ENCODE measurements at regions not wholly inside any gene's neighbourhood (a gene's known extent, or its start where the extent isn't known, plus 50 kb on each side); places are given as distances from the start of the nearest gene placed in this dataset.
"Not testable (repeated sequence)": the region's sequence is repeated elsewhere in the genome, so short reads cannot be mapped to it uniquely, and the experiment has no call there.

DNA sequence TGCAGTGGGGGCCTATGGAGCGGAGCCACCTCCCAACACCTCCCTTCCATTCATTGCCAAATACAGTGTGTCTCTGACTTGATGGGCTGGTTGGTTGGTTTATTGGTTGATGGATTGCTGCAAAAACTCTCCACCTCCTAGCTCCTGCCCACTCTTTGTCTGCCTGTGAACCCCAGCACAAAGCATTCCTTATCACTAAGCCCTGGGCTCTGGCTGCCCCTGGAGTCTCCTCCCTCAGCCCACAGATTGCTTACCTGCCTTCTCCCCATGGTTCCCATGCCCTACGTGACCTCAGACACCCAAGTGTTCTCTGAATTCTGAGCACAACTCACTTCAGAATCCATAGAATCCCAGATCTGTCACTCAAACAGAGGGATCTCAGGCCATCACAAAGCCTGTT, 139.1 kb upstream of the TPM1 start:
- no peak for DNase-seq

DNA sequence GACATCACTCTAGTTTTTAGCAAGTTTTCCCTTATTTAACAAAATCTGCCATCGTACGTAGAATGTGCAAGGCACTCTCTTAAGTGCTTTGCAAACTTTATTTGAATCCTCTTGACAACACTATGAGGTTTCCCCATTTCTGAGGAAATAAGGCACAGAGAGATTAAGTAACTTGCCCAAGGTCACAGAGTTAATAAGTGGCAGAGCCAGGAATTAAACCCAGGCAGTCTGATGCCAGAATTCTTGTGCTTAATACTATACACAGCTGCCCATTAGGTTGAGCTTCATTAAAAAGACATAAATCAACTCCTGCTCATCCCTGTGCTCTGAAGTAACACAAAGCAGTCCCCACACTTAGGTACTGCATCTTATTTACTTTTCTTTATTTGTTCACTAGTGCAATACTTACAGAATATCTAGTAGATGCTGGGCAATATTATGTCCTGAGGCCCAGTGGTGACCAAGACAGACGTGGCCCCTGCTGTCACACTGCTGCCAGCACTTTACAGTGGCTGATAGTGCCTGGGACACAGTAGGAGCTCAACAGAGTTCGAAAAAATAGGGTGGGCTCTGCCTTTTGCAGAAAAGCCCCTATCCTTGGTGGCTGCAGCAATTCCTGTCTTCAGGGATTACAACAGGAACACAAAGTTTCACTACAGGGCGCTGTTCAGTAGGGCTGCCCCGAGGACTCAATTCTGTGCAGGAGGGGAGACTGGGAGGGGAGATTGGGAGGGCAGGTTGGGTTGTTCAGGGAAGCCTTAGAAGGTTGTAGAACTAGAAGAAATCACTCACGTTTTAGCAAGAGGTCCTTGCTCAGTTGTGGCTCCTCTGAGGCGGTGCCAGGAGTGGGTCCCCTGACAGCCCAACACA, 138.3 kb upstream of the TPM1 start:
- DNase-seq: no peak

DNA sequence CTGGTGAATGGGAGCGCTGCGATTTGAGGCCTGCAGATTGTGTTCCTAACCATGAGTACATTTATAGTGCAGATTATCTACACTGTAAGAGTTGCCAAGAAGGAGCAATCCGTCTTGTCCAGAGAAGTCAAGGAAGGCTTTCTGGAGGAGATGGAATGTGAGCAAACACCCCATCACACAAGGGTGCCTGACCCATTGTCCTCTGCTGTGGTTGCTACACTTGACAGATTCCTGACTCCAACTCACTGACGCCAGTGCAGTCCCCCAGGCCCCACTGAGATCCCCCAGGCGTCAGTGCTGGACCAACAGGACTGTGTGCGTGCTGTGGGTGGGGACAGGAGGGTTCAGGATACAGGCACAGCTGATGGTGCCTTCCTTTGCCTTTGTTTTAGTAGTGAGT, 135.9 kb upstream of the TPM1 start:
- no peak for DNase-seq

DNA sequence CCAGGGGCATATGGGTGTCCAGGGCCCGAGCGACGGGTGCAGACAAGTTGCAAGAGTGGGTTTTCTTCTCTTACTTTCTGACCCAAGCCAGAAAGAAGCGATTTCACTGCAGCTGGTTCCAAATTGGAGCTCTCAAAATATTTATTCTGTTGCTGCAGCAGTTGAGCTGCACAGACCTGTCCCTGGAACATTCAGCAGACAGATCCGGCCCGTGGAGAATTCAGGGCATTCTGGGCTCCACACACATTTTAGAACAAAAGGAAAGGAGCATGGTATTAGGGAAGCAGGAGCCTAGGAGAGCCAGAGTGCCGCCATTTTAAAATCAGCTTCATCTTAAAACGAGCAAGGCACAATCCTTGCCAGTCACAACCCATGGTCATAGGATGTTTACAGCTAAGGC, 135.3 kb upstream of the TPM1 start:
- DNase-seq: no peak

DNA sequence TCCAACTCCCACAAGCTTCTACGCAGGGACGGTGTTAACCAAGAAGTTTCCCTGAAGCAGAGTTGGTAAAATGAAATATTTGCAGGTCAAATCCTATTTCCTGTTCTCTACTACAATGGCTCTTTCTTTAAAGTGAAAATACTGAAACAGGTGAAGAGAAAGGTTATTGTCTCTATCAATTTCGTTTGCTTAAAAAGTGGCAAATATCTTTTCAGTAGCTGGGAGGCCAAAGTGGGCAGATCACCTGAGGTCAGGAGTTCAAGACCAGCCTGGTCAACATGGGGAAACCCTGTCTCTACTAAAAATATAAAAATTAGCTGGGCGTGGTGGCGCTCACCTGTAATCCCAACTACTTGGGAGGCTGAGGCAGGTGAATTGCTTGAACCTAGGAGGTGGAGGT, 134.2 kb upstream of the TPM1 start:
- DNase-seq: not testable (repeated sequence)

DNA sequence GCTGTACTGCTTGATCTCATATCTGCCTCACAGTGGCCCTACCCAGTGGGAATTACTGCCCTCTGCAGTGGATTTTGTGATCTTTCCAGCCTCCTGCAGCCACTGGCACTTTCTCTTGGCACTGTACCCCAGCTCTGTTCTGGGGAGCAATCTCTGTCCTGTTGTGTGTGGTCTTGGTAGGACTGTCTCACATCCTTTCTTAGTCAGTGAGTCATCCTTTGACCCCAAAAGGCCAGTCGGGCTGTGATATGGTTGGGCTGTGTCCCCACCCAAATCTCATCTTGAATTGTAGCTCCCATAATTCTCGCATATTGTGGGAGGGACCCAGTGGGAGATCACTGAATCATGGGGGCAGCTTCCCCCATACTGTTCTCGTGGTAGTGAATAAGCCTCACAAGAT, 133.3 kb upstream of the TPM1 start:
- no peak for DNase-seq

DNA sequence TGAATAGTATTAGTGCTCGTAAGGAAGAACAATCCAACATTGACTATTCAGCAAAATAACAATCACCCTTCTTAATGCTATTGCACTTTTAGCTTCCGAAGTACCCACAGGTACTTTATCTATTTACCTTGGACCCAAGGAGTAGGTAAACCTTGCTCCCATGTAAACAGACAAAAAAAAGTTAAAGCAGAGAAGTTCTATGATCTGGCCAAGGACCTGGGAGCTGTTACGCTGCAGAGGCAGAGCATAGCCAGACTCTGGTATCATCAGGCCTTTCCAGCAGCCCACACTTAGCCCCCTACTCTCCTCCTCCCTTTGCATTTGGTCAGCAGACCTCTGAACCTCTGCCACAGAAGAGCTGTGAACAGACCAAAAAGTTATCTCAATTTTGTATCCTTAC, 130.3 kb upstream of the TPM1 start:
- no peak for DNase-seq

DNA sequence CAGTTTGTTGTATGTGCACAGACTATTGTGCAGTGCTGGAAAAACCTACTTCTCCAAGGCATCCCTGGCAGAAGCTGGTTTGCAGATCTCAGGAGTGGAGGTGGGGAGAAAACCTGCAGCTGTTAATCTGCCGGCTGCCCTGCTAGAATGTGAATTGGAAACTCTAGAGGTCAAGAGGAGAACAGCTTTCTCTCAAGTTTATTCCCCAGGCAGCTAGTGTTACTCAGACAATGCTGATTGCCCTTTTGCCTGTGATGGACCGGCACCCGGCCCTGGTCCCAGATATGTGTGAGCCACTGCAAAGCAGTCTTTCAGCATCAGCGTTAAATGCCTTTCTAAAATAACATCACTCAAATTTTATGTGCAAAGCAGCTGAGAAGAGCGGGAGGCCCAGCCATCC, 129.7 kb upstream of the TPM1 start:
- no peak for DNase-seq

DNA sequence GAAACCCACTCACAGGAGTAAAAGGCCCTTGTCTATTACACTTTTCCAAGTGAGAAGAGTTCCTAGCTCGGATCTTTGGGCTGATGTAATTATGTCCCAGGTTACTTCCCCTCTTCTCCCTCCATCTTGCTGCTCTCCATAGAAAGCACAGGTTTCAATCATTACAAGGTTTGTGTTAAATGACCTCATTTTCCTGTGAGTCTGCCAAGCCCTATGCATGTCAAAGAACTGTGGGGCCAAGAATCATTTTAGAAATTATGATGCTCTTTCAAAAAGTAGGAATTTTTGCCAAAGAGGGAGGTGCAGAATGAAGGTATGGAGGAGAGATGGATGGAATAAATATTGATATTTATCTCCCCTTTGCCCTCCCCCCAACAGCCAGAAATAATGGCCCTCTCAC, 129.3 kb upstream of the TPM1 start:
- no peak for DNase-seq

DNA sequence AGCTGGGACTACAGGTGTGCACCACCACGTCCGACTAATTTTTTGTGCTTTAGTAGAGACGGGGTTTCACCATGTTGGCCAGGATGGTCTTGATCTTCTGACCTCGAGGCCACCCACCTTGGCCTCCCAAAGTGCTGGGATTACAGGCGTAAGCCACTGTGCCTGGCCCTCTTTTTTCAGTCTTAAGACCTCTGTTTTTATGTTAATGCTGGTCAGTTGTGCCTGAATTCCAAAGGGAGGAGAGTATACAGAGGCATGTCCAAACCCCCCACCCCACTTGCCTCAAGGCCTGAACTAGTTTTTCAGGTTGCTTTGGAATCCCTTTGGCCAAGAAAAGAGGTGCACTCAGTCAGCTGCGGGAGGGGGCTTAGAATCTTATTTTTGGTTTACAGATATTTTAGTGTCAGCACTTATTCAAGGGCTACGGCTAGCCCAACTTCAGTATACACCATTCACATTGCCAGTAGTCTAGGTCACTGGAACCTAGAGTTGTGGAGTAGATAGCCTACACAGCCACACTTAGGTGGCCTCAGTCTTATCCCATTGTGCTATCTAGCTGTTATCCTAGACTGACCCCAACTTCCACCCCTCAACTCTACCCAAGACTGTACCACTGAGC, 128.0 kb upstream of the TPM1 start:
- DNase-seq: no peak

DNA sequence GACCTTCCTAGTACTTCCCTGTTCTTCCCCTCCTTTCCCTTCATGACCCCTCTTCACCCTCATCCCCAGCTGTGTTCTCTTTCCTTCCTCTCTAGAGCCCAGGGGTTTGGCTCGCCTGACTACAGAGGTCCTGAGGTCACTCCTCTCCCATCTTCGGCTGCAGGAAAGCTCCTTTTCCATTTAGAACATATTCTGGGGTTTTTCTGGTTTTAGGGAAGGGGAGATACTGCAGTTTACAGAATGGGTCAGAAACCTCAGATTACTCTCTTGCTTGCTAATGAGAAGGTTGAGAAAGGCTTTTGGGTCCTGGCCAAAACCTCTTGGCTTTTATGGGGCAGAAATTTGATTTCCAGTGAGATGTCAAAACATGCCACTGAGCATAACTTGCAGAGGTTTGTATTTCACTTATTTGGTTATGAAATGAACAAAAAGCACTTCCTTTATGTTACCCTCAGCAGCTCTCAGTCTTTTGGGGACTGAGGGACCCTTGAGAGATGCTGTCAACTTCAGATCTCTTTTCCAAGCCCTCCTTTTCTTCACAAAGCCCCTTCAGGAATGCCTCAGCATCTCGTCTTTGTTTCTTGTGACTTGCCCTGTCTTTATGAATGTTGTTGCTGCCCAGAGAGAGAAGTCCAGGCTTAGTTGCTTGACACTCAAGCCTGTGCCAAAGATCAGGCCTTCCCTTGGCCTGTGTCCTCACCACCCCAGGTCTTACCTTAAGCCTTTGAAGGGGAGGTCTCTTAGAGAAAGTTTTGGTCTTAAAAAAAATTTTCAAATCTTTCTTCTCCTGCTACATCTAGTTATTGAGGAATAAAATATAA, 121.7 kb upstream of the TPM1 start:
- DNase-seq: no peak

DNA sequence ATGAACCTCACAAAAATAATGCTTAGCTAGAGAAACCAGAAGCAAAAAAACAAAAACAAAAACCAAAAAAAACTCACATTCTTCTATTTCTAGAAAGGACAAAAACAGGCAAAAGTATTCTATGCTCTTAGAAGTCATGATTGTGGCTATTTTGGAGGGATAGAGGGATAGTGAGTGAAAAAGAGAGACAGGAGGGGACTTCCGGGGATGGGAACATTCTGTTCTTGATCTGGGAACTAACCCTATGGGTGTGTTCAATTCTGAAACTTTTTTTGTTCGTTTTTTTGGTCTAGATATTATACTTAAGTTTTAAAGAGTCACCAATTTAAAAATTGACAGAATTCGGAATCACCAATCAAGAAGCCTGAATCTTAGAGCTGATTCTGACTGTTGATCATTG, 120.0 kb upstream of the TPM1 start:
- no peak for DNase-seq

DNA sequence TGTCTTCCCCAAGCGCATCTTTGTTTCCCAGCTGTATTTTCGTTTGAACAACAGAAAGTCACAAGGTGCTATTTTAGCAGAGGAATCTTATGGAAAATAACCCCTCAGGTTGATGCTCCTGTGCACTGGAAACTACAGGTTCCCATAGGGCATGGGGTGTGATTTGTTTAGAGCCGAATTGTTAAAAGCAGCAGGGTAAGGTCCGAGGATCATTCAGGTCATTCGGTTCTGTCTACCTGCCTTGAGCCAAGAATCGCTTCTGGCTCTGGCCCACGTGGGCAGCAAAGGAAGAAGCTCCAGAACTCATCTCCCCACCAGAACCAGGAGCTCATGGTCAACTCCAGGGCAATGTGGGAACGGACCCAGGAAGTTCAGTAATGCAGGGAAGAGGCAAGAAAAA, 116.7 kb upstream of the TPM1 start:
- no peak for DNase-seq

DNA sequence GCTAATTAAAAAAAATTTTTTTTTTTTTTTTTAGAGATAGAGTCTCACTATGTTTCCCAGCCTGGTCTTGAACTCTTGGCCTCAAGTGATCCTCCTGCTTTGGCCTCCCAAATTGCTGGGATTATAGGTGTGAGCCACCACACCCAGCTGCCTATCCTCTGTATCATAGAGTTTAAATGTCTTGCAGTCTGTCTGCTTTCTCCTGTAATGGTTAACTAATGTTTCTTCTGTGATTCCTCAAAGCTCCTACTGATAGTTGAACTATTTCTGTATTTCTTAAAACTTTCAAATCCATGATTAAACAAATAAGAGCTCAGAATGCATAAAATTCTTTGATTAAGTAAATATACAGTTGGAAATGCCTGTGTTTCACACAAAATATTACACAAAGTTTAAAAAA, 115.4 kb upstream of the TPM1 start:
- no peak for DNase-seq

DNA sequence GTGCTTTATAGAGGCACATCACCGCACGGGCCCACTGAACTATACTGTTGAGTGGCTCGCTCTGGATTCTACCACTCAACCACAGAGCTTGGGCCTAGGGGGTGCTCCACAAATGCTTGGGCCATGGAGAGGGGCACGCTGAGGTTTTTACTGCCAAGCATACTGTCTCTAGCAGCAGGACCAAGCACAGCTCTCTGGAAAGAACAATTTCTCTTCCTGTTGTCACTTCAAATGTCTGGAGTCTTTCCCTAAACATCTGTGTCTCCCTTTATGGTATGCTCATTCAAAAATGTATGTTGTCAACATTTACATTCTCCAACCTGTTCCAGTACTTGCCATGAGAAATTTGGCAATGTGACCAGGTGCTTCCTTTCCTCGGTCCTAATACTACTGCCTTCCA, 114.7 kb upstream of the TPM1 start:
- DNase-seq: no peak

DNA sequence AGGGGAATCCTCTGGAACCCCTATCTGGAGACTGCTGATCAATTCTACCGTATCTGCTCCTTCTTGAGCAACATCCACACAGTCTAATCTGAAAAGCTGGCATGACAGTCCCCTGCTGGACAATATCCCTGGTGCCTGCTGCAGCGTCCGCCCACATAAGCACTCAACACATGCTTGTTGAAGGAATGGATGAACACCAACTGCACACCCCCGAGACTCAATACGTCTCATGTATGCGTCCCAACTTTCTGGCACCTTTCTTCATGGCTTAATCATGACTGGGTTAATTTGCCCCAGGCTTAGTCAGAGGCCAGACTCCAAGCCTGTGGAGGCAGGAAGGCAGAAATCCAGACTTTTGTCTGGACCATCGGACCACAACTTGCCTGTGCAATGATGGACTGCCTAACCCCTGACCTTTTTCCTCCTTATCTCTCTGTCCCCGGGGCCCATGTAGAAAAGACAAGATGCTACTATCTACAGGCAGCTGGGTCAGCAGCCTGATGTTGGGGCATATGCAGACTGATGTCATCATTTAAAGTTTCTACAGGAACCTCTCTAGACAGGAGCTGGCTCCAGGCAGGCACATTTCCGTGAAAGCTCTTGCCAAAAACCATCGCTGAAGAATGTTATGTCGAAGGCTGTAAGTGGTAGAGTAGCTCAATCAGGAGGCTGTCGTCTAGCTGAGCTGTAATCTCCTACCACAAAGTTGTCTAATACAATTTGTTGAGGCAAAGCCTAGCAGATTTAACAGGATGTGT, 114.1 kb upstream of the TPM1 start:
- DNase-seq: no peak

DNA sequence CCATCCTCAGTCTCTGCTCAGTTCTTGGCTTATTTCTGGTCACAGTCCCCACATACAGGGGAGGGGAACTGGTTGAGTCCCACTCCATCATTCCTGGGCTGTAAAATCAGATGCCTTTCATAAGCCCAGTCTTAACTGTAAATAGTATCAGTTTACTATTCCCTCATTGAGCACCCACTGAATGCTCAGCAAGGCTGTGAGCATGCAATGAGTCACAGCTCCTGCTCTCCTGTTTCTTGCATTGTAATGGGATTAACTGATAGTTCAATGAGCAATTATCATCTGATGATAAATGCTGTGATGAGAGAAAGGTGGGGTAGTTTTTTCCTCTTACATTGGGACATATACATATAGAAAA, 113.6 kb upstream of the TPM1 start:
- no peak for DNase-seq

DNA sequence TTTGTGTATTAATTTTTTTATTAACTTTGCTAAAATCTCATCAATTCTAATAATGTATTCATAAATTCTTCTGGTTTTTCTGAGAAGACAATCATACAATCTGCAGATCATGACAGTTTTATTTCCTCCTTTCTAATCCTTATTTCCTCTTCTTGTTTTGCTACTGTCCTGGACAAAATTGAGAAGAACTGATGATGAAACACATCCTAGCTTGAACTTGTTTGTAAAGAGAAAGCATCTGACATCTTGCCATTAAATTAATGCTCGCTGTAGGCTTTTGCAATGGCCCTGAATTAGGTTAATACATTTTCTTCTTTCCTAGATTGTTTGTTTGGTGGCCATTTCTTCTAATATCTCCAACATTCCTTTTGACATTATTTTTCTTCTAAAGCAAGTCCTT, 110.9 kb upstream of the TPM1 start:
- DNase-seq: no peak

DNA sequence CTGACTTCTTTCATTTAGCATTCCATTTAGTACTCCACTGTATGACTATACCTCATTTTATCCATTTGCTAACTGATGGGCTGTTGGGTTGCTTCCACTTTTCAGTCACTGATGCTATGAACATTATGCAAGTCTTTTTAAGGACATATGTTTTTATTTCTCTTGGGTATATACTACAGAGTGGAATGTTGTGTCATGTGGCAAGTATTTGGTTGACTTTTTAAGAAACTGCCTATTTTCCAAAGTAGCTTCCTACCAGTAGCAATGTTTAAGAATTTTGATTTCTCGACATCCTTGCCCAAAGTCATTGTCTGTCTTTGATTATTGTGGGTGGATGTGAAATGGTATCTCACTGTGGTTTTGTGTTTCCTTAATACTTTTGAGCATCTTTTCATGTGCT, 110.1 kb upstream of the TPM1 start:
- DNase-seq: no peak

DNA sequence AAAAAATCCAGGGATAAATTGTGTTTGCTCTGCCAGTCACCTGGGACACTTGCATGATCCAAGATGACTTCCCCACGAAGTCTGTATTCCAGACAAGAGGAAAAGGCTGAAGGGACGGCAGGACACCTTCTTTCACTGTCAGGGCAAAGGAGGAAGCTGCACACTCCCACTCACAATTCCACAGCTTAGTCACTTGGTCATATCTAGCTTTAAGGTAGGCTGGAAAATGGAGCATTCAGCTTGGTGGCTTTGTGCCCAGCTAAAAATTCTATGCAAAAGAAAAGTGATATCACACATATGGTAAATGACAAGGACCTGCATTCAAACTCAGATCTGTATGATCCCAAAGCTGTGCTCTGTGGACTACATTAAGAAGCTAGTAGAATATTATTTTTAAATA, 109.2 kb upstream of the TPM1 start:
- DNase-seq: no peak

DNA sequence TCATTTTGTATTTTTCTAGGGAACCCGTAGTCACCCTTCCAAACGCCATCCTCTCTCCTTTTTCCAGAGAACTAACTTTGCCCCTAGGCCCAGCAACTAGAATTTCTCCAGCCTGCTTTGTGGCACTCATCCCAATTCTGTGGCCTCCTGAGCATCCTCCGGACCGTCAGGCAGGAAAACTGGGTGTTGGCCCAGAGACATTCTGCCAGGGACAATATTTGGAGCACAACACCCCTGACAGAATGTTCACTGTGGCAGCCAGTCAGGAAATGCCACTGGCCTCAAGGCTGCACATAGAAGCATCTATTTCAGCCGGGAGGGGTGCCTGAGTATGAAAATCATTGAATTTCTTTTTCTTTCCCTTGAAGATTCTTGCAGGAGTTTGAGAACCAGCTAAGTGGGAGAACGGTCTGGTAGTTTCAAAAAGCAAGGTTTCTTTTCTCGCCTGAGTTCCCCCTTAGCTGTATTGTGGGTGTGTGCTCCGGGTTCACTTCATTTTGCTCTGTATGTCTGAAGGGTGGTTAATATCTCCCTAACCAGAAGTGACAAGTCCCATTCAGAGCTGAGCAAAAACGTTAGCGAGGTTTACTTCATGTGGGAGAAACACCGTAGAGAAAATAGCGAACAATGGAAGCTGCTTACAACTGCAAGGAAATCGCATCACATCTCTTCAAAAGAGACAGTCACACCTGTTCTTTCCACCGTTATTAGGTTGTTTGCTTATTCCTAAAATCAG, 108.1 kb upstream of the TPM1 start:
- no peak for DNase-seq

DNA sequence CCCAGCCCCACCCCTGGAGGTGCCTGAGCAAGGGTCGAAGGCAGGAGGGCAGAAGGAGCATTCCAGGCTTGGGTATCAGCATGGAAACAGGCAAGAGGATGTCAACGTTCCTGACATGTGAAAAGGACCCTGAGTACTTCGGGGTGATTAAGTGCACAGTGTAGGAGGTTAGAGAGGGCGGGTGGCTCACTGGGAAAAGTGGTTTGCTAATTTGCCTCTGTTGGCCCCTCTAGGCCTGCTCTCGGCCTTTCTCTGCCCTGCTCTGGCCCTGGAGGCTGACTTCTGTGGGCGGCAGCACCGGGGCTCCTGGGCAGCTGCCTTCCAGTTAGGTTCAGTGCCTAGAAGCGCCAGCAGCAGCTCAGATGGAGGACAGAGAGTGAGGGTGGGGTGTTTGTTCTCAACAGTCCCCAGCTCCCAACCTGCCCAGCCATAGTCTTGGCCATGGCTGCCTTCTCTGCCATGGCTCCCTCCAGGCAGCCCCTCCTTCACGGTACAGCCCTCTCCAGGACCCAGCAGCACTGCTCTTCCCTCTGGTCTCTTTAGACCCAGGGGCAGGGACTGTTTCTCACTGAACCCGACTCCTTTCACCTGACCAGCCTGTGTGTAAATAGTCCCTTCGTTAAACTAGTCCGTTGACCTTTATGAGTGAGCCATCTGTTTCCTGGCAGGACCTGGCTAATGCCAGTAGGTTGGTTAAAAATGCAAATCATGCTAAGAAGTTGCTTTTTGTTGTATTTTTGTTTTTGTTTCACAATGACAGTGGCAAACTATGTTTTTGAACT, 107.1 kb upstream of the TPM1 start:
- no peak for DNase-seq
